GM19452 (cell line): ENCODE measurements at regions not wholly inside any gene's neighbourhood (a gene's known extent, or its start where the extent isn't known, plus 50 kb on each side); places are given as distances from the start of the nearest gene placed in this dataset.
"Not testable (repeated sequence)": the region's sequence is repeated elsewhere in the genome, so short reads cannot be mapped to it uniquely, and the experiment has no call there.

Experiments
- ATAC-seq: cut with Tn5 transposase; IDR thresholded peaks from one replicate; pipeline ENCODE4 v1.9.1; 2021; ENCODE audit not compliant: unreplicated experiment

- ATAC-seq: no peak
These were observed 133.3 kb downstream of the TBC1D2B start for GRCh38 chr15:77944002-77944867.

DNA sequence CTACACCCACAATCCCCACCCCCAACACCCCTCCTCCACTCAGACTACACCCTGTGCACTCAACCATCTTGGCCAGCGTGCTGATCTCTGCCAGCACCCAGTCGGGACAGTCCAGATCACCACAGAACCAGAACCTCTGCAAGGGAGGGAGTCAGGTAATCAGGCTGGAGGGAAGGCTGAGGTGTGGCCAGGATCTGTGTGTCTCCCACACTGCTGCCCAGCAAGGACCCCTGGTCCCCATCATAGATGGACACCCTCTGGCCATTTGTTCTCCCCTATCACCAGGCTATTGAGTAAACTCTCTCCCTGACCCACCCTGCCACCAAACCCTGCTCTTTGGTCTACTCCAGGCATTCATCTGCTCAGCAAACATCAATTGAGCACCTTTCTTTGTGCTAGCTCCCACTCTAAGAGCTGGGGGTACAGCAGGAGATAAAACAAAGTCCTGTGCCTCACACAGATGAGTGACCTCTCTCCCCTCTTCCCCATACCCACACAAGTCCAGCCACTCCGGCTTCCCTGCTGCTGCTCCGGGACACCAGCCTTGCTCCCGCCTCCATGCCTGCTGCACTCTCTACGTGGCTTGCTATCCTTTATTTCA, 134.8 kb downstream of the TBC1D2B start:
- no peak for ATAC-seq

- ATAC-seq: not testable (repeated sequence)
These were observed 136.3 kb downstream of the TBC1D2B start for GRCh38 chr15:77941090-77941827.

DNA sequence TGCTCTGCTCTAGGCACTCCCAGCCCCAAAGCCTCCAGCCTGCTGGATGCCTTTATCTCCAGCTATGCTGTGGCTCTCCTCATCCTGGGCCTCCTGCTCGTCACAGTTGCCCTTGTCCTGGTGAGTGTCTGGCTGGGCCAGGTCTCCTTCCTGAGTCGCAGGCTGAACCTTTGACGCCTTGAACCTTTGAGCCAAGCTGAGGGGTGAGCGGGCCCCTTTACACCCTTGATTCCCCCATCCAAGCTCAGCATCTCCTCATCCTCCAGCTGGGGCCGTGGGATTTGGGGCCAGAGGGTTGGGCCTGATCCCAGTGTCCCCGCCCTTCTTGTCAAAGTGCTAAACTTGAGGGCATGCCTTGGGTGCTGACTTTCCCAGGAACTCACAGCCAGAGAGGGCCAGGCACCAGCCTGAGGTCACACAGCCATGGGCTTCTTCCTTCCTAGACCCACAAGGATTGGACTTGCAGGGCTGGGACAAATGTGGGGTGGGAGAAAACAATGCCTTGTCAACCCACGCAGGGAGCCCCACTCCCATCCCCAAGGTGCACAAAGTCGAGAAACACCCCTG, 137.0 kb downstream of the TBC1D2B start:
- no peak for ATAC-seq

- no peak for ATAC-seq
These were observed 137.7 kb downstream of the TBC1D2B start for GRCh38 chr15:77939851-77940250.

DNA sequence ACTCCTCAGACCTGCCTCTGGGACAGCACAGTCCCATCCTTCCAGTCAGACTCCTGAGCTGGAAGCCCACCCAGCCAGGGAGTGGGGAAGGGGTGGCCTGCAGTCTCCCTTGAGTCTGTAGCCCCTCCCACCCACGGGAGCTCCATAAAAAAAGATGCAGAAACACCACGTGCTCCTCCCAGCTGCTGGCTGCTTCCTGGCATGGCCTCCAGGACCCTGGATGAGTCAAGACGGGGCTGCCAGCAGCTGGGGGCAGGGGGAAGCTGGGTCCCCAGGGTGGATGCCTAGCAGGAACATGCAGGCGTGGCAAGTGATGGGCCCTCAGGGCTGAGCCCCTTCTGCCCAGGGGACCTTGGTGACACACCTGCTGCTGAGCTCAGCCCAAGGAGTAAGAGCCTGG, 138.5 kb downstream of the TBC1D2B start:
- not testable (repeated sequence) for ATAC-seq

DNA sequence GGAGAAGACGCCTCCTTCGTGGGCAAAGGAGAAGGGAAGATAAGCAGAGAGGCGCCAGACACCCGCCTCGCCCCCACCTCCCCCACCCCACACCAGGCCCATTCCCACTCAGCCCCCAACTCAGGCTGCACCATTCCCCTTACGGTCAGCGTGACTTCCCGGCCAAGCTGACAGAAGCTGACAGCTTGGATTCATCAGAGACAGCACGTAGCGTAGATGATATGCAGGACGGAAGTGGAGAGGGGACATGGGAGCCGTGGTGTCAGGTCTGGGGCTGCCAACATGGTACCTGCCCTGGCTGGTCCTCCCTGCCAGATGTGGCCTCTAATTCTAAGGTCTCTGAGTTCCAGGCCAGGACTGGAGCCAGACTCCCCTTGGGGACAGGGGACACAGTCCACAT, 139.0 kb downstream of the TBC1D2B start:
- not testable (repeated sequence) for ATAC-seq

DNA sequence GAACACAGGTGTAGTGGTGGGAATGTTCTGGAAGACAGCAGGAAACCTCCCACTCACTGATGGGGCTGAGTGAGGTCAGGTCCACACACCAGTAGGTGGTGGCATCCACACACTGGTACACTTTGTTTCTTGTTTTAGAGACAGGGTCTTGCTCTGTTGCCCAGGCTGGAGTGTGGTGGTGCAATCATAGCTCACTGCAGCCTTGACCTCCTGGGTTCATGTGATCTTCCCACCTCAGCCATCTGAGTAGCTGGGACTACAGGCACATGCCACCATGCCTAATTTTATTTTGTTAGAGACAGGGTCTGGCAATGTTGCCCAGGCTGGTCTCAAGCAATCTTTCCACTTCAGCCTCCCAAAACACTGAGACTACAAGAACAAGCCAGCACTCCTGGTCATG, 140.9 kb downstream of the TBC1D2B start:
- not testable (repeated sequence) for ATAC-seq

DNA sequence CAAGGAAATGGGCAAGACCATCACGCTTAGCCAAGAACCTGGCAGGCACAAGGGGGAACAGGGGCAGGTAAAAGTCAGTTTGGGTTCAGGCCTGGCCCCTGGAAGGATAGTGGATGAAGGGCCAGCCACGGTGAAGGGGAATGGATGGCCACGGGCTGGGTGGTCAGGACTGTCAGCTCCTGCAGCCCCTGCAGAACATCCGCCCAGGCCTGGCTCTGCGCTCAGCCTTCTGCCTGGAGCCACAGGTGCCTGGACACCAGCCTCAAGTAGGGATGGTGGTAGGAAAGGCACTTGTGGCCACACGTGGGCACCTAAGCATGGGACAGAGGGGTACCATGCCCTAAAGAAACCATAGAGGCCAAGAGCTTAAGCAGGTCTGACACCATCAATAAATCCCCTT, 143.0 kb downstream of the TBC1D2B start:
- ATAC-seq: not testable (repeated sequence)

DNA sequence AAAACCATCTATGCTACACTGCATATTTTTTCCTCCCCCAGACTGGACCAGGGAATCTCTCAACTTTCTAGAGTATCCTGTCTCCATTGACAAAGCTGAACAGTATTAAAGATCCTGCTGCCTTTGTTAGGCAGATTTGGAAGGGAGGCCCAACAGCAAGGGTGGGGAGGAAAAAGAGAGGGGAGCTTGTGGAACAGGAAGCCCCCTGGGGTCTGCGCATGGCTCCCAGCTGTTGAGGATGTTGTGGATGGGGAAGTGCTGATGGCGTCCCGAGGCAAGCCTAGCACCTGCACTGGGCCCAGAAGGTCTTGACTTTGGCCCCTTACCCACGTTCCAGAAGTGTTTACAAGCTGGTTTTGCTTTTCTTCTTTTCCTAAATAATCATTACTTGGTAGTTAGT, 146.6 kb downstream of the TBC1D2B start:
- not testable (repeated sequence) for ATAC-seq

GRCh38 chr15:77930490-77930889, 147.0 kb downstream of the TBC1D2B start:
- ATAC-seq: not testable (repeated sequence)

GRCh38 chr15:77926789-77927188, 150.7 kb downstream of the TBC1D2B start:
- not testable (repeated sequence) for ATAC-seq

GRCh38 chr15:77926296-77926695, 151.2 kb downstream of the TBC1D2B start:
- not testable (repeated sequence) for ATAC-seq

GRCh38 chr15:77925101-77925500, 152.4 kb downstream of the TBC1D2B start:
- ATAC-seq: not testable (repeated sequence)

DNA sequence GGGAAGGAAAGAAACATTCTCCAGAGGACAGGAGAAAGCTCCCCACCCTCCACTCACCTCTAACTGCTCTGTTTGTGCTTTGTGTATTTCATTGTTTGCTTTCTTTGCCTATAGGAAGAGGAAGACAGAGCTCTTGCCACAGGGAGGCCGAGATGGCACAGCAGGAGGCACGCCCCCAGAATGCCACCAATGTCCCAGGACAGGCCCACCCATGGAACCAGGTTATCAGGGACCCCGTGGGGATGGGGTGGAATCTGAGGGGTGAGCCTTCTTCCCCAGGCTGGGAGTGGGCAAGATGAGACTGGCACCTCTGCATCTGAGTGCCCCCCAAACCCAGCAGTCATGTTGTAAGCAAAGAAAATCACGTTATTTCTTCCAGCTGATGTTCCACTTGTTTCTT, 155.8 kb downstream of the TBC1D2B start:
- ATAC-seq: no peak

- not testable (repeated sequence) for ATAC-seq
These were observed 160.4 kb downstream of the TBC1D2B start for GRCh38 chr15:77916966-77917635.

GRCh38 chr15:77915961-77916330, 161.6 kb downstream of the TBC1D2B start:
- ATAC-seq: not testable (repeated sequence)

DNA sequence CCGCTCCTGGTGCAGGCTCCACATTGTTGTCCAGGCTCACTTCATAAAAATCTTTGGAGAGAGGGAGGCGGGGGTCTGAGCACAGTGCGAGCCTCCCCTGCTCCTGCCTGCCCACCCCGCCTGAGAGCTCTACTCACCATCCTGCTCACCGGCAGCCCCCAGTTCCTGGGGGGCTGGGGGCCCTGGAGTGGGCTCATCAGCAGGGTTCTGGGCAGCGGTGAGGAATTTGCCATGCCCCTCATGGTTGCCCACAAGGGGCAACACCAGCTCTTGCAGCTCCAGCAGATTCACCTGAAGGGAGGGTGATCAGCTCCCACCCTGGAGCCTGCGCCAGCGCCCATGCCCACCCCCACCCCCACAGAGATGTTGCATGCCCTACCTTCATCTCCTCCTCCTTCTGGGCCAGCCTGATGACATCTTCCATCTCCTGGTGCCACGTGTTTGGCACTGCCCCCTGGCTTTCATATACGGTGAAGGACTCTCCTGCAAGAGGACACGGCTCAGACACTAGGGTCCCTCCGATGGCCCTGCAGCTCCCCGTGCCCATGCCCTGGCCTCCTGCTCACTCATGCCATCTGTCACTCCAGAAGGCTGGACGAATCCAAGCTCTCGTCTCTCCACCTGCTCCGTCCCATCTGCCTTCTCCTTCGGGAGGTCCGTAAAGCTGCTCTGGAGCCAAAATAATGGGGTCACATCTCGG, 162.1 kb downstream of the TBC1D2B start:
- no peak for ATAC-seq

DNA sequence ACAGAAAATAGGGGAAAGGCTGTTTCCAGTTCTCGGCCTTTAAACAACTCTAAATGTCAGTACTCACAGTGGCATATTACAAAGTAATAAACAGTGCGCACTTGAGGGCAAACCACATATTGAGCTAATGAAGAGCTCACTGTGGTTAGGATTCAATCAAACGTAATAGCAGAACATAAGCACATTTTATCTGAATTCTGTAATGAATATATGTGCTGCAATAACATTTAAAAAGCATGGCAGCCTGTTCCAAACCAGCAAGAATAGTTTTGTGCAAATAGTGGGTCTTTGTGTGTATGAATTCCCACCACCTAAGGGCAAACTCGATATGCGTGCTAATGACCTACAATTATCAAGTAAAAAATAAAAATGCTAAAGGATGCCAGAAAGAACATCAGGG, 163.0 kb downstream of the TBC1D2B start:
- not testable (repeated sequence) for ATAC-seq
